ENCODE measurements at regions not wholly inside any gene's neighbourhood (a gene's known extent, or its start where the extent isn't known, plus 50 kb on each side); places are given as distances from the start of the nearest gene placed in this dataset.

GRCh38 chr14:97210202-97210601, 413.0 kb downstream of the VRK1 start:
- Mint-ChIP-seq H3K4me1 (ENCODE audit: low read depth) (no peaks in the 10 kb centered on the region), H3K9me3 (no peaks in the 10 kb centered on the region), H3K27ac (no peak overlapping the region), H3K27me3 (ENCODE audit: low read depth) (no peaks in the 10 kb centered on the region), H3K36me3 (ENCODE audit: low read depth) (no peaks in the 10 kb centered on the region), H3K4me3 (no peak overlapping the region)
- intact Hi-C loops (cut with micrococcal nuclease): no loop called here
- DNase-seq: no peak
- CTCF ChIA-PET: no interaction called here

GRCh38 chr14:97212399-97212798, 415.2 kb downstream of the VRK1 start:
- Mint-ChIP-seq H3K4me1 (ENCODE audit: low read depth) (peaks cover 2% of the 10 kb centered on the region), H3K9me3 (no peaks in the 10 kb centered on the region), H3K27me3 (ENCODE audit: low read depth) (no peaks in the 10 kb centered on the region), H3K36me3 (ENCODE audit: low read depth) (no peaks in the 10 kb centered on the region), H3K4me3 (no peak overlapping the region), H3K27ac (no peak overlapping the region)
- no peak for DNase-seq
- CTCF ChIA-PET: no interaction called here
- intact Hi-C loops (cut with micrococcal nuclease): no loop called here

DNA sequence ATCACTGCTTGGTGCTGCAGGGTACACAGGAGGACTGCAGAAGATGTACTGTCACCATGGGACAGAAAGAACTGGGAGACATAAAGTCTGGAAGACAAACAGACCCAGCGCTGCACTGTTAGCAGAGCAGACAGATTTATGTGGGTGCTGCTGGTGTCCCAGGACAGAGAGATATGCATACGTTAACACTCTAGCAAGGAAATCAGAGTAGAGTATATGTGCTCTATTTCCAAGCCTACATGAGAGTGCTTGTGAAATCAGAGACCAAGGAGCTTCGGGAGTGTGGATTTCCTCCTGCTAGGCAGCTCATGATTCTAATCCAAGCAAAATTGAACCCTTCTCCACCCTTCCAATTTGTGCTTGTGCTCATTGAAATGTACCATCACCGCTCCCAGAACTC, 416.5 kb downstream of the VRK1 start:
- H3K4me3 Mint-ChIP-seq: no peak overlapping the region
- no peak overlapping the region for H3K27ac Mint-ChIP-seq
- no peaks in the 10 kb centered on the region for H3K36me3 Mint-ChIP-seq (ENCODE audit: low read depth)
- DNase-seq: no peak
- H3K9me3 Mint-ChIP-seq: no peaks in the 10 kb centered on the region
- intact Hi-C loops (cut with micrococcal nuclease): no loop called here
- peaks cover 5% of the 10 kb centered on the region for H3K4me1 Mint-ChIP-seq (ENCODE audit: low read depth)
- CTCF ChIA-PET: no interaction called here
- H3K27me3 Mint-ChIP-seq (ENCODE audit: low read depth): no peaks in the 10 kb centered on the region

GRCh38 chr14:97215263-97215969, 418.2 kb downstream of the VRK1 start:
- Mint-ChIP-seq H3K9me3 (no peaks in the 10 kb centered on the region), H3K4me1 (ENCODE audit: low read depth) (peaks cover 14% of the 10 kb centered on the region), H3K4me3 (no peak overlapping the region), H3K36me3 (ENCODE audit: low read depth) (no peaks in the 10 kb centered on the region), H3K27me3 (ENCODE audit: low read depth) (peaks cover 3% of the 10 kb centered on the region), H3K27ac (no peak overlapping the region)
- CTCF ChIA-PET: no interaction called here
- DNase-seq: no peak
- intact Hi-C loops (cut with micrococcal nuclease): no loop called here

DNA sequence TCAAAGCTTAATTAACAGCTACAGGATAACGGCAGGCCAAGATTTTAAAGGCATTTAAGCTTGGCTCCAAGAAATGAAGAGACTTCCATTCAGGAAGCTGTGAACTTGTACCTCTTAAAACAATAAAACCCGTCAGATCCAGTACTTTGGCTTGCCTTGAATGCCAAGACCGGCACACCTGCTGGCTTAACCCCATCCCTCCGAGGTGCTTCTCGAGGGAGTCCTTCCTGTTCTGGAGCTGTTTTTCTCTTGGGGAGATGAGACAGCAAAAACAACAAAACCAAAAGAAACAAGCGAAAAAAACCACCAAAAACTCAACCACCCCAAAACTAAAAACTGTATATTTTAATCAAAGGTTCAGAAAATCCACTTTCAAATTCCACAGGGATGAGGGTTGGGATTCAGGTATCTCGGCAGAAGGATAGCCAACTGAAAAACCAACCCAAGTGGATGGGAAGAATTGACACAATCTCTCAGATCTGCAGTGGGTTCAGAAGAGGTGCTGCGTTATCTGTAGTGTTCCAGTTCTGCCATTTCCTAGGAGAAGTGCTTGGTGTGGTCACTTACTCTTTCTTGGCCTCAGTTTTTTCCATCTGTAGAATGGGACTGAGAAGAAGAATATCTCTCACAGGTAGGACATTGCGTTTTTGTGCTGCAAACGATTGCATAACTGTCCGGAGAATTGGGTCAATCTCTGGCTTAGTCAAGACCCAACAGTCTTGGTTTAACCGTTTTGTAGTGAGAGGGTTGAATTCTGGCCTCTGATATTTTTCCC, 420.1 kb downstream of the VRK1 start:
- H3K36me3 Mint-ChIP-seq (ENCODE audit: low read depth): no peaks in the 10 kb centered on the region
- H3K4me3 Mint-ChIP-seq: no peak overlapping the region

DNA sequence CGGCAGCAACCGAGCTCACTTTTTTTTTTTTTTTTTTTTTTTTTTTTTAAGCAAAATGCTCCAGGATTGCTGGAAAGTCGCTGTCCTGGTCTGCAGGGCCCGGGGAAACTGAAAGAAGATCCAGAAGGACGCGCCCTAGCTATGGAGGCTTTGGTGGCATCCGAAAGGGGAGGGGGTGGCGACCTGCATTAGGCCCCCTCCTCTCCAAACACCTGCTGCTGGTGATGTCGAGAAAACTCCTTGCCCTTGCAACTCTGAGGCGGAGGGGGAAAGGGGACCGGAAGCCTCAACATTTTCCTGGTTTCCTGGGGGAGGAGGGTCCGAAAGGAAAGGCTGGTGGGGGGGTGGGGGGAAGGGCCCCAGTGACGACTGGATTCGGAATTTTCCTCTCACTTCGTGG, 421.1 kb downstream of the VRK1 start:
- intact Hi-C loops (cut with micrococcal nuclease): loop anchor here (2.0 kb wide), 1 partner anchor 41 kb away; no protein-coding TSS in a partner anchor
- no peak overlapping the region for H3K27ac Mint-ChIP-seq

More for the DNA sequence above, 420.1 kb downstream of the VRK1 start:
- H3K27ac Mint-ChIP-seq: no peak overlapping the region
- DNase-seq: no peak
- no peaks in the 10 kb centered on the region for H3K9me3 Mint-ChIP-seq
- CTCF ChIA-PET: interaction anchor here (0.6 kb wide), 1 partner anchor 146 kb away, joined by 3 read pairs; no protein-coding TSS in a partner anchor
- H3K27me3 Mint-ChIP-seq (ENCODE audit: low read depth): peaks cover 3% of the 10 kb centered on the region
- H3K4me1 Mint-ChIP-seq (ENCODE audit: low read depth): peaks cover 14% of the 10 kb centered on the region
- intact Hi-C loops (cut with micrococcal nuclease): no loop called here

GRCh38 chr14:97218691-97219430, 421.7 kb downstream of the VRK1 start:
- intact Hi-C loops (cut with micrococcal nuclease): loop anchor here (2.0 kb wide), 1 partner anchor 42 kb away; no protein-coding TSS in a partner anchor
- peak; percentile 60 for DNase-seq
- Mint-ChIP-seq H3K4me1 (ENCODE audit: low read depth) (peaks cover 14% of the 10 kb centered on the region), H3K9me3 (no peaks in the 10 kb centered on the region), H3K27ac (no peak overlapping the region), H3K27me3 (ENCODE audit: low read depth) (peaks cover 3% of the 10 kb centered on the region), H3K36me3 (ENCODE audit: low read depth) (no peaks in the 10 kb centered on the region), H3K4me3 (peak overlapping the region; percentile 72)
- CTCF ChIA-PET: interaction anchor here (0.6 to 1.3 kb wide), 6 partner anchors 36 to 1776 kb away, joined by 3 to 5 read pairs (median 4); no protein-coding TSS in a partner anchor

More for the DNA sequence above, 421.1 kb downstream of the VRK1 start:
- Mint-ChIP-seq H3K27me3 (ENCODE audit: low read depth) (peaks cover 3% of the 10 kb centered on the region), H3K4me1 (ENCODE audit: low read depth) (peaks cover 14% of the 10 kb centered on the region), H3K36me3 (ENCODE audit: low read depth) (no peaks in the 10 kb centered on the region), H3K4me3 (peak overlapping the region; percentile 72), H3K9me3 (no peaks in the 10 kb centered on the region)
- CTCF ChIA-PET: interaction anchor here (0.6 to 1.3 kb wide), 3 partner anchors 35 to 545 kb away, joined by 3 to 5 read pairs (median 4); no protein-coding TSS in a partner anchor
- no peak for DNase-seq

DNA sequence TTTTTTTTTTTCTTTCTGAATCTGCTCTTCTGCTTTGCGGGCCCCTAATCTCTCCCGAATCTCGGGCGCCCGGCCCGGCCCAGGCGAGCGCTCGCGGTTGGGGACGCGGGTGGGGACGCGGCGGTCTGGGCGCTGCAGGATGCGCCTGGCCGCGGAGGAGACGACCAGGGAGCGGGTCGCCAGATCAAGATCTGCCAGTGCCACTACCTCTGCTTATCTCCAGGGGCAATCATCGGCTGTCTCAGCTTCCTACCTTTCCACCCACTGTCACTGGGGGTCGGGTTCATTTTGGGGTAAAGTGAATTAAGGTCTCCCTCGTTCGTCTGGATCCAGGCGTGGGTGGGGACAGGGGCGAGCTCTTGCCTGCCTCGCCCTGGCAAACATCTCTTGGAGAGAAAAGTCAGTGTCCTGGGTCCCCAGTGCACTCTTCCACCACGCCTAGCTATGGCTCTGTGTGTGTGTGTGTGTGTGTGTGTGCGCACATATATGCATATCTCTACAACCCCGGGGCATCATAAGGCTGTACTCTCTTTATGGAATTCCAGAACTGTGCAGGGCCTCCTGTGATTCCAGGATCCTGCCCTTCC, 422.3 kb downstream of the VRK1 start:
- Mint-ChIP-seq H3K4me1 (ENCODE audit: low read depth) (peaks cover 14% of the 10 kb centered on the region), H3K27me3 (ENCODE audit: low read depth) (peaks cover 3% of the 10 kb centered on the region), H3K9me3 (no peaks in the 10 kb centered on the region), H3K4me3 (peak overlapping the region; percentile 72), H3K36me3 (ENCODE audit: low read depth) (no peaks in the 10 kb centered on the region), H3K27ac (no peak overlapping the region)
- CTCF ChIA-PET: interaction anchor here (0.6 to 1.3 kb wide), 6 partner anchors 36 to 1775 kb away, joined by 3 to 5 read pairs (median 4); no protein-coding TSS in a partner anchor
- peak; percentile 14 for DNase-seq
- intact Hi-C loops (cut with micrococcal nuclease): loop anchor here (2.0 kb wide), 1 partner anchor 43 kb away; no protein-coding TSS in a partner anchor

GRCh38 chr14:97221572-97222285, 424.5 kb downstream of the VRK1 start:
- intact Hi-C loops (cut with micrococcal nuclease): no loop called here
- Mint-ChIP-seq H3K36me3 (ENCODE audit: low read depth) (no peaks in the 10 kb centered on the region), H3K4me3 (no peak overlapping the region), H3K9me3 (no peaks in the 10 kb centered on the region), H3K27me3 (ENCODE audit: low read depth) (peaks cover 4% of the 10 kb centered on the region), H3K27ac (no peak overlapping the region), H3K4me1 (ENCODE audit: low read depth) (peaks cover 12% of the 10 kb centered on the region)
- CTCF ChIA-PET: interaction anchor here (0.6 kb wide), 1 partner anchor 190 kb away, joined by 3 read pairs; no protein-coding TSS in a partner anchor
- DNase-seq: no peak

DNA sequence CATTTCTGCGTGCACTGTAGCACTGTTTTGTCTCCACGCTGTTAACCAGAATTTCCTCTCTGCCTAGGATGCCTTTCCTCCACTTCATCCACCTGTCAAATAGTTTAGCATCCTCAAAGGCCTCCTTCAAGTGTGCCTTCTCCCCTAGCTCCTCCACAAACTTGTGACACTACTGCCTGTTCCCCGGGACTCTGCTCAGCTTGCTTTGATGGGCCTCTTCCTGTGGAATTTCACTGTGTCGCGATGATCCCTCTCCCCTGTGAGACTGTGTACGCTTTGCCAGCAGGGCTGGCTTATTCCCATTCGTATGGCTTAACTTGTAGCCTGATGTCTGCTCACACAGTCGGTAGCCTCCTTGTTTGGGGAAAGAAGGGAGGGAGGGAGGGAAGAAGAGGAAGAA, 426.8 kb downstream of the VRK1 start:
- Mint-ChIP-seq H3K9me3 (no peaks in the 10 kb centered on the region), H3K27ac (no peak overlapping the region)

GRCh38 chr14:97230051-97230450, 432.9 kb downstream of the VRK1 start:
- DNase-seq: no peak
- H3K27ac Mint-ChIP-seq: no peak overlapping the region
- no peaks in the 10 kb centered on the region for H3K9me3 Mint-ChIP-seq
- H3K4me3 Mint-ChIP-seq: no peak overlapping the region
- H3K4me1 Mint-ChIP-seq (ENCODE audit: low read depth): no peaks in the 10 kb centered on the region
- intact Hi-C loops (cut with micrococcal nuclease): no loop called here
- H3K36me3 Mint-ChIP-seq (ENCODE audit: low read depth): no peaks in the 10 kb centered on the region
- H3K27me3 Mint-ChIP-seq (ENCODE audit: low read depth): peaks cover 2% of the 10 kb centered on the region
- CTCF ChIA-PET: no interaction called here

More for the DNA sequence above, 426.8 kb downstream of the VRK1 start:
- H3K4me1 Mint-ChIP-seq (ENCODE audit: low read depth): peaks cover 9% of the 10 kb centered on the region
- no peak for DNase-seq
- H3K4me3 Mint-ChIP-seq: no peak overlapping the region
- peaks cover 4% of the 10 kb centered on the region for H3K27me3 Mint-ChIP-seq (ENCODE audit: low read depth)
- intact Hi-C loops (cut with micrococcal nuclease): no loop called here
- CTCF ChIA-PET: interaction anchor here (0.6 kb wide), 1 partner anchor 261 kb away, joined by 4 read pairs; no protein-coding TSS in a partner anchor
- H3K36me3 Mint-ChIP-seq (ENCODE audit: low read depth): no peaks in the 10 kb centered on the region

All from activated naive CD4-positive, alpha-beta T cell treated with anti-CD3 and anti-CD28 coated beads for 36 hours (primary cell).